ENCODE measurements at regions not wholly inside any gene's neighbourhood (a gene's known extent, or its start where the extent isn't known, plus 50 kb on each side); places are given as distances from the start of the nearest gene placed in this dataset.

DNA sequence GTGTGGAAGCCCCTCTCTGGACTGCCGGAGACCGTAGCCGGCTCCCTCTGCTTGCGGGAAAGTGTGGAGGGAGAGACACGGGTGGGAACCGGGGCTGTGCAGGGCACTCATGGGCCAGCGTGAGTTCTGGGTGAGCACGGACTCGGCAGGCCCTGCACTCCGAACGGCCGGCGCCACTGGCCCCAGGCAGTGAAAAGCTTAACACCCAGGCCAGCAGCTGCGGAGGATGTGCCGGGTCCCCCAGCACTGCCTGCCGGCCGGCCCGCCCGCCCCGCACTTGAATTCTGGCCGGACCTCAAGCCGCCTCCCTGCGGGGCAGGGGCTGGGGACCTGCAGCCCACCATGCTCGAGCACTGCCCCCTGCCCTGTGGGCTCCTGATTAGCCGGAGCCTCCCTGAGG is 147.0 kb downstream of the FGF9 start:
- H3K9ac ChIP-seq (ENCODE audit: low read length) = no peak overlapping the region
- H3K36me3 ChIP-seq (ENCODE audit: insufficient read depth, low read length) = no peaks in the 10 kb centered on the region
- H3K27ac ChIP-seq (ENCODE audit: low read depth, low read length) = no peak overlapping the region
- H3K4me3 ChIP-seq (ENCODE audit: low read depth in 1 of 2, low read length in 2 of 2) = no peak overlapping the region
- H3K4me1 ChIP-seq (ENCODE audit: insufficient read depth, low read length) = peaks cover 4% of the 10 kb centered on the region
- no peaks in the 10 kb centered on the region for H3K9me3 ChIP-seq (ENCODE audit: low read length)
- no peaks in the 10 kb centered on the region for H3K27me3 ChIP-seq (ENCODE audit: control insufficient read depth in 1 of 2, insufficient read depth in 2 of 2, low read length in 2 of 2)

GRCh38 chr13:21822029-21822428 is 151.2 kb downstream of the FGF9 start:
- Histone ChIP-seq H3K9me3 (ENCODE audit: low read length) (no peaks in the 10 kb centered on the region), H3K27me3 (ENCODE audit: control insufficient read depth in 1 of 2, insufficient read depth in 2 of 2, low read length in 2 of 2) (no peaks in the 10 kb centered on the region), H3K4me1 (ENCODE audit: insufficient read depth, low read length) (peaks cover 22% of the 10 kb centered on the region), H3K4me3 (ENCODE audit: low read depth in 1 of 2, low read length in 2 of 2) (no peak overlapping the region), H3K9ac (ENCODE audit: low read length) (no peak overlapping the region), H3K27ac (ENCODE audit: low read depth, low read length) (no peak overlapping the region), H3K36me3 (ENCODE audit: insufficient read depth, low read length) (no peaks in the 10 kb centered on the region)

- Histone ChIP-seq H3K4me1 (ENCODE audit: insufficient read depth, low read length) (peaks cover 22% of the 10 kb centered on the region), H3K9ac (ENCODE audit: low read length) (no peak overlapping the region), H3K27me3 (ENCODE audit: control insufficient read depth in 1 of 2, insufficient read depth in 2 of 2, low read length in 2 of 2) (no peaks in the 10 kb centered on the region), H3K4me3 (ENCODE audit: low read depth in 1 of 2, low read length in 2 of 2) (no peak overlapping the region), H3K27ac (ENCODE audit: low read depth, low read length) (no peak overlapping the region), H3K9me3 (ENCODE audit: low read length) (no peaks in the 10 kb centered on the region), H3K36me3 (ENCODE audit: insufficient read depth, low read length) (no peaks in the 10 kb centered on the region)
Observed at GRCh38 chr13:21823416-21823815, 152.5 kb downstream of the FGF9 start.

- Histone ChIP-seq H3K4me1 (ENCODE audit: insufficient read depth, low read length) (peaks cover 22% of the 10 kb centered on the region), H3K36me3 (ENCODE audit: insufficient read depth, low read length) (no peaks in the 10 kb centered on the region), H3K4me3 (ENCODE audit: low read depth in 1 of 2, low read length in 2 of 2) (no peak overlapping the region), H3K27me3 (ENCODE audit: control insufficient read depth in 1 of 2, insufficient read depth in 2 of 2, low read length in 2 of 2) (no peaks in the 10 kb centered on the region), H3K9ac (ENCODE audit: low read length) (no peak overlapping the region), H3K9me3 (ENCODE audit: low read length) (no peaks in the 10 kb centered on the region), H3K27ac (ENCODE audit: low read depth, low read length) (no peak overlapping the region)
Observed at GRCh38 chr13:21823949-21824348, 153.1 kb downstream of the FGF9 start.

DNA sequence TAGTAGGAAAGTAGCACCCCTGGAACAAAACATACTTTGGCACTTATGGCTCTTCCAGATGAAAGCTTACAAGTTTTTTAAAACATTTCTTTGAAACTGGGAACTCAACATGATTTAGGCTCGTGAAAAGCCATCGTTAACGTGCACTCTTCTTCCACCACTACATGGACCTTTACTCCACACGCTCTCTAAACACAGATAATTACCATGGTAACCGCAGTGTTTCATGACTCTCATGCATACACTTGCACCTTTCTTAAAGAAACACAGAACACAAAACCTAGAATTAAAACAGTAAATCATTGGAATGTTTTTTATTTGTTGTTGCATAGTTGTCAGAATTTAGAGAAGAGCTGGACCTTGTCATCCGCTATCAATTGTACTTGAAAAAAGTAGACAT is 154.3 kb downstream of the FGF9 start:
- Histone ChIP-seq H3K27me3 (ENCODE audit: control insufficient read depth in 1 of 2, insufficient read depth in 2 of 2, low read length in 2 of 2) (no peaks in the 10 kb centered on the region), H3K4me3 (ENCODE audit: low read depth in 1 of 2, low read length in 2 of 2) (no peak overlapping the region), H3K4me1 (ENCODE audit: insufficient read depth, low read length) (peaks cover 22% of the 10 kb centered on the region), H3K9me3 (ENCODE audit: low read length) (no peaks in the 10 kb centered on the region), H3K27ac (ENCODE audit: low read depth, low read length) (no peak overlapping the region), H3K9ac (ENCODE audit: low read length) (no peak overlapping the region), H3K36me3 (ENCODE audit: insufficient read depth, low read length) (no peaks in the 10 kb centered on the region)

DNA sequence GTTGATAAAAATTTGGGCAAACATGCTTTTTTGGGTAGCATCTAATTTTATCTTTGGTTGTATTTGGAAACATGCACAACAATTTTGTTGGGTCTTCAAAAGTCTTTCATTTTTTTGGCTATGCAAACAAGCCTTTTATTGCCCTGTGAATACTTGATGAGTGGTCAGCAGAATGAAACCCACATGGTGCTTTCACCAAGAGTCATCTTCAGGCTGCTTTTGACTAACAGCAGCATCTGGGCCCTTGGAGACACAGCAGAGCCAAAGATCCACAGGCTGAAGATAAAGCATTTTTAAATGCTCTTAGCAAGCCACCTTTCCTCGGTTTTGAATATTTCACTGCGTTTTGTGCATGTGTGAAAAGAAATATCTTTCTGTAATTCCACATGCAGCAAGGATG is 154.9 kb downstream of the FGF9 start:
- no peak overlapping the region for H3K27ac ChIP-seq (ENCODE audit: low read depth, low read length)
- H3K9ac ChIP-seq (ENCODE audit: low read length) = no peak overlapping the region
- H3K27me3 ChIP-seq (ENCODE audit: control insufficient read depth in 1 of 2, insufficient read depth in 2 of 2, low read length in 2 of 2) = no peaks in the 10 kb centered on the region
- peaks cover 22% of the 10 kb centered on the region for H3K4me1 ChIP-seq (ENCODE audit: insufficient read depth, low read length)
- no peaks in the 10 kb centered on the region for H3K9me3 ChIP-seq (ENCODE audit: low read length)
- H3K4me3 ChIP-seq (ENCODE audit: low read depth in 1 of 2, low read length in 2 of 2) = no peak overlapping the region
- H3K36me3 ChIP-seq (ENCODE audit: insufficient read depth, low read length) = no peaks in the 10 kb centered on the region

DNA sequence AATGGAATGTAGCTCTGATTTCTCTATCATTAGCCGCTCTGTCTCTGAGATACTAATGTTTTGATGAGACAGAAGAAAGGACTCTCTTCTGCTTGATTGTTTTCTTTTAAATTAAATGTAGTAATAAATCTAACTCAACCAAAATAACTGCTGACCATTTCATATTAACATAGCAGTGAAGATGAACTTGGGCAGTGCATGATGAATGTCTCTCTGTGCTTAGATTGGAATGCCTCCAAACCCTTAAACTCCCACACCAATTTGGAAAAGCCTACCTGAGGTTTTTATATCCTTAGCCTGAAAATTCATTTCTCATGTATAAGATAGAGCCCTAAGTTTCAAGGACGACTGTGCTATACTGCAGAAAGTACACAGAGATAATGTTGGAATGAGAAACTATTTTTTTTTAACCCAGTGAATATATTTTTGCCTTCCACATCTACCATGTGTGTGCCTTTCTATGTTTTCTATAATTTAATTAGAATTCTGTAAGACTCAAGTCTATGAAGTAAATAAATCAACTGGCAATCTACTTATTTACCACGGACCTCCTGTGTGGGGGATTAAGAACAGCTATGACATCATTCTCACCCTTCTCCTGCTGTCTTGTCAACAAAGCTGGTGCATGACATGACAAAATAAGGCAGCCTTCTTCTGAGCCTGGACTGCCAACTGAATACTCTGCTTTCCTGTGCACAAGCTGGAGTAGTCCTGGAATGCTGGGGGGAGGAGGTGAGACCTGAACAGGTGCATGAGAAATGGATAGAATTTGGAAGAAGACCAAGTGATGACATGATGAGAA is 155.5 kb downstream of the FGF9 start:
- no peaks in the 10 kb centered on the region for H3K27me3 ChIP-seq (ENCODE audit: control insufficient read depth in 1 of 2, insufficient read depth in 2 of 2, low read length in 2 of 2)
- H3K9ac ChIP-seq (ENCODE audit: low read length) = no peak overlapping the region
- H3K36me3 ChIP-seq (ENCODE audit: insufficient read depth, low read length) = no peaks in the 10 kb centered on the region
- H3K27ac ChIP-seq (ENCODE audit: low read depth, low read length) = no peak overlapping the region
- no peak overlapping the region for H3K4me3 ChIP-seq (ENCODE audit: low read depth in 1 of 2, low read length in 2 of 2)
- H3K9me3 ChIP-seq (ENCODE audit: low read length) = no peaks in the 10 kb centered on the region
- peaks cover 22% of the 10 kb centered on the region for H3K4me1 ChIP-seq (ENCODE audit: insufficient read depth, low read length)

DNA sequence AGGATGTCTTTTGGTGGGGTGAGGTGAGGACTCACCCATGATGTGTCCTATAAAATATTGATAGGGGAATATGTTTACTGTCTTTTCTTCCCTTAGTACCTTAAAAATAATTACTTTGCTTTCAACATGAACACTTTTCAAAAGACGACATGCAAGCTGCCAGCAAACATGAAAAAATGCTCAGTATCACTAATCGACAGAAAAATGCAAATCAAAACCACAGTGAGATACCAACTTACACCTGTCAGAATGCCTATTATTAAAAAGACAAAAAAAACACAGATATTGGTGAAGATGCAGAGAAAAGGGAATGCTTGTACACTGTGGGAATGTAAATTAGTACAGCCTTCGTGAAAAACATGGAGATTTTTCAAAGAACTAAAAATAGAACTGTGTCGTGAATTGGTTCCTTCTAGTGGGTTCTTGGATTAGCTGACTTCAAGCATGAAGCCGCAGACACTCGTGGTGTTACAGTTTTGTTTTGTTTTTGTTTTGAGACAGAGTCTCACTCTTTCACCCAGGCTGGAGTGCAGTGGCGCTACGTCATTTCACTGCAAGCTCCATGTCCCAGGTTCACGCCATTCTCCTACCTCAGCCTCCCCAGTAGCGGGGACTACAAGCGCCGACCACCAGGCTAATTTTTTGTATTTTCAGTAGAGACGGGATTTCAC is 160.9 kb downstream of the FGF9 start:
- H3K9ac ChIP-seq (ENCODE audit: low read length) = no peak overlapping the region

DNA sequence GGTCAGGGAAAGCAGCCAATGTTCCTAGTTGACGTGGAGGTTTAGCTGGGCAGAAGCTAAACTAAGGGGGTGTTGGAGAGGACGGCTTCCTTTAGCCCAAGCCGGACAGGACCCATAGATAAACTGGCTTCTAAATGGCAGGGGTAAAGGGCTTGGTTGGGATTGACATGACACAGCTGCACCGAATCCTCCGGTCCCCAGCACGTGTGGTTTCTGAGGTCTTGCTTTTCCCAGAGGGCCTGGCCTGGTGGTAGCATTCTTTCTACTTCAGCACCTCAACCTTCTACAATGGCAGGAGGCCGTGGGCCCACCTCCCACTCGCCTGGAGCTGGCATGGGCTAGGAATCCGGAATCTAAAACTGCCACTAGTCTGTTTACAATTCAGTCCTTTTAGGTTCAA is 163.0 kb downstream of the FGF9 start:
- Histone ChIP-seq H3K36me3 (ENCODE audit: insufficient read depth, low read length) (no peaks in the 10 kb centered on the region), H3K4me1 (ENCODE audit: insufficient read depth, low read length) (no peaks in the 10 kb centered on the region), H3K9me3 (ENCODE audit: low read length) (no peaks in the 10 kb centered on the region), H3K27ac (ENCODE audit: low read depth, low read length) (no peak overlapping the region), H3K4me3 (ENCODE audit: low read depth in 1 of 2, low read length in 2 of 2) (no peak overlapping the region), H3K9ac (ENCODE audit: low read length) (no peak overlapping the region), H3K27me3 (ENCODE audit: control insufficient read depth in 1 of 2, insufficient read depth in 2 of 2, low read length in 2 of 2) (no peaks in the 10 kb centered on the region)

More for the DNA sequence above, 160.9 kb downstream of the FGF9 start:
- no peak overlapping the region for H3K4me3 ChIP-seq (ENCODE audit: low read depth in 1 of 2, low read length in 2 of 2)
- no peaks in the 10 kb centered on the region for H3K27me3 ChIP-seq (ENCODE audit: control insufficient read depth in 1 of 2, insufficient read depth in 2 of 2, low read length in 2 of 2)
- no peak overlapping the region for H3K27ac ChIP-seq (ENCODE audit: low read depth, low read length)
- no peaks in the 10 kb centered on the region for H3K9me3 ChIP-seq (ENCODE audit: low read length)
- peaks cover 2% of the 10 kb centered on the region for H3K4me1 ChIP-seq (ENCODE audit: insufficient read depth, low read length)
- no peaks in the 10 kb centered on the region for H3K36me3 ChIP-seq (ENCODE audit: insufficient read depth, low read length)

- H3K4me1 ChIP-seq (ENCODE audit: insufficient read depth, low read length) = no peaks in the 10 kb centered on the region
Observed at GRCh38 chr13:21834521-21834920, 163.6 kb downstream of the FGF9 start.

GRCh38 chr13:21837288-21837687 is 166.4 kb downstream of the FGF9 start:
- Histone ChIP-seq H3K4me3 (ENCODE audit: low read depth in 1 of 2, low read length in 2 of 2) (no peak overlapping the region), H3K36me3 (ENCODE audit: insufficient read depth, low read length) (no peaks in the 10 kb centered on the region), H3K9me3 (ENCODE audit: low read length) (no peaks in the 10 kb centered on the region), H3K27ac (ENCODE audit: low read depth, low read length) (no peak overlapping the region), H3K4me1 (ENCODE audit: insufficient read depth, low read length) (no peaks in the 10 kb centered on the region), H3K27me3 (ENCODE audit: control insufficient read depth in 1 of 2, insufficient read depth in 2 of 2, low read length in 2 of 2) (no peaks in the 10 kb centered on the region), H3K9ac (ENCODE audit: low read length) (no peak overlapping the region)

More at GRCh38 chr13:21834521-21834920, 163.6 kb downstream of the FGF9 start:
- H3K9ac ChIP-seq (ENCODE audit: low read length) = no peak overlapping the region
- no peaks in the 10 kb centered on the region for H3K36me3 ChIP-seq (ENCODE audit: insufficient read depth, low read length)
- no peak overlapping the region for H3K4me3 ChIP-seq (ENCODE audit: low read depth in 1 of 2, low read length in 2 of 2)
- H3K9me3 ChIP-seq (ENCODE audit: low read length) = no peaks in the 10 kb centered on the region
- no peaks in the 10 kb centered on the region for H3K27me3 ChIP-seq (ENCODE audit: control insufficient read depth in 1 of 2, insufficient read depth in 2 of 2, low read length in 2 of 2)
- no peak overlapping the region for H3K27ac ChIP-seq (ENCODE audit: low read depth, low read length)

Data from muscle layer of colon (tissue), 2 donors.